K562 (cell line): ENCODE measurements at regions not wholly inside any gene's neighbourhood (a gene's known extent, or its start where the extent isn't known, plus 50 kb on each side); places are given as distances from the start of the nearest gene placed in this dataset.

ENCODE experiments used
- CBFB ChIP-seq: sonication (generic); formaldehyde crosslinking; IDR thresholded peaks from 2 replicates; pipeline ENCODE4 v1.4.0; 2020; ENCODE audit warnings: mild to moderate bottlenecking, missing genetic modification reagents
- COPS2 ChIP-seq: fragments of 450-650 bp; conservative IDR thresholded peaks from 2 replicates; pipeline ENCODE4 v1.6.1; 2016; ENCODE audit warnings: mild to moderate bottlenecking, moderate library complexity
- DACH1 ChIP-seq: fragments of 450-650 bp; IDR thresholded peaks from 2 replicates; pipeline ENCODE4 v1.6.1; 2018; ENCODE audit not compliant: partially characterized antibody
- EHMT2 ChIP-seq: fragments of 450-650 bp; IDR thresholded peaks from 2 replicates; pipeline ENCODE4 v1.6.1; 2018; ENCODE audit warnings: antibody characterized with exemption
- ESRRB ChIP-seq: fragments of 250-450 bp; sonication (Bioruptor Pico); IDR thresholded peaks from 2 replicates; pipeline ENCODE4 v1.5.0; 2020; ENCODE audit warnings: mild to moderate bottlenecking, moderate library complexity, borderline replicate concordance
- JUN ChIP-seq, 2 experiments: sonication (generic) in 1 of 2; formaldehyde crosslinking in 1 of 2; IDR thresholded peaks; 2 replicates each; pipeline versions ENCODE4 v1.6.1 to v1.8.0; 2012 to 2022; ENCODE audit warnings: borderline replicate concordance in 2 of 2, mild to moderate bottlenecking in 2 of 2, improper control_type of control experiment in 1 of 2, low read depth in 1 of 2, low read length in 1 of 2, missing genetic modification reagents in 1 of 2
- KDM1A ChIP-seq, 2 experiments: fragments of 450-650 bp; IDR thresholded peaks; 2 replicates each; pipeline ENCODE4 v1.6.1; 2016; ENCODE audit warnings: mild to moderate bottlenecking in 2 of 2
- NFE2 ChIP-seq: IDR thresholded peaks from 2 replicates; pipeline ENCODE4 v1.6.1; 2014; ENCODE audit warnings: antibody characterized with exemption, low read depth
- NFE2L1 ChIP-seq: fragments of 450-650 bp; IDR thresholded peaks from 2 replicates; pipeline ENCODE4 v1.6.1; 2016; ENCODE audit warnings: missing genetic modification characterization, low read depth, mild to moderate bottlenecking, missing compliant biosample characterization, moderate library complexity, borderline replicate concordance
- OTX1 ChIP-seq: fragments of 450-650 bp; formaldehyde crosslinking; IDR thresholded peaks from 2 replicates; pipeline ENCODE4 v1.4.0; 2022; ENCODE audit warnings: mild to moderate bottlenecking
- PTRF ChIP-seq: fragments of 450-650 bp; IDR thresholded peaks from 2 replicates; pipeline ENCODE4 v1.6.1; 2016; ENCODE audit warnings: mild to moderate bottlenecking, missing genetic modification characterization, missing compliant biosample characterization
- RCOR1 ChIP-seq, 2 experiments: IDR thresholded peaks; 2 replicates each; pipeline ENCODE4 v1.6.1; 2012; ENCODE audit warnings: low read depth in 2 of 2, low read length in 2 of 2, borderline replicate concordance in 1 of 2, improper control_type of control experiment in 1 of 2
- SAFB ChIP-seq: fragments of 200-400 bp; formaldehyde crosslinking; IDR thresholded peaks from 2 replicates; pipeline ENCODE4 v1.6.1; 2017; ENCODE audit warnings: low read depth, low read length, borderline replicate concordance
- SMAD1 ChIP-seq: fragments of 150-350 bp; IDR thresholded peaks from 2 replicates; pipeline ENCODE4 v1.6.1; 2014; ENCODE audit warnings: low read length, low read depth; ENCODE audit not compliant: partially characterized antibody
- SOX6 ChIP-seq: fragments of 450-650 bp; IDR thresholded peaks from 2 replicates; pipeline ENCODE4 v1.6.1; 2014; ENCODE audit warnings: mild to moderate bottlenecking
- ZNF146 ChIP-seq: IDR thresholded peaks from one replicate; pipeline ENCODE4 v1.6.1; 2018; ENCODE audit warnings: missing compliant biosample characterization; ENCODE audit not compliant: unreplicated experiment
- ZNF655 ChIP-seq: fragments of 250-450 bp; sonication (Bioruptor Pico); IDR thresholded peaks from 2 replicates; pipeline ENCODE4 v1.5.0; 2021
- ZNF76 ChIP-seq: fragments of 250-450 bp; sonication (Bioruptor Pico); IDR thresholded peaks from 2 replicates; pipeline ENCODE4 v1.4.0; 2020; ENCODE audit warnings: mild to moderate bottlenecking, moderate library complexity, borderline replicate concordance
- ZNF780A ChIP-seq: fragments of 250-450 bp; sonication (Bioruptor Pico); IDR thresholded peaks from 2 replicates; pipeline ENCODE4 v1.5.0; 2021; ENCODE audit warnings: mild to moderate bottlenecking
- ZSCAN29 ChIP-seq: fragments of 450-650 bp; IDR thresholded peaks from 2 replicates; pipeline ENCODE4 v1.6.1; 2017
- TF ChIP-seq, protein P1 (sequence below): sonication (generic); formaldehyde crosslinking; IDR thresholded peaks from 2 replicates; pipeline ENCODE4 v1.8.0; 2022; ENCODE audit warnings: missing genetic modification reagents, mild to moderate bottlenecking, moderate library complexity, borderline replicate concordance
- TF ChIP-seq, protein P2 (sequence below): sonication (generic); IDR thresholded peaks from 2 replicates; pipeline ENCODE4 v1.6.1; 2016
- TF ChIP-seq, protein P3 (sequence below), 2 experiments: IDR thresholded peaks in 1 of 2; conservative IDR thresholded peaks in 1 of 2; 2 replicates each; pipeline ENCODE4 v1.6.1; 2016; ENCODE audit warnings: low read depth in 2 of 2, mild to moderate bottlenecking in 1 of 2, missing compliant biosample characterization in 1 of 2, missing genetic modification characterization in 1 of 2, moderate library complexity in 1 of 2

DNA sequence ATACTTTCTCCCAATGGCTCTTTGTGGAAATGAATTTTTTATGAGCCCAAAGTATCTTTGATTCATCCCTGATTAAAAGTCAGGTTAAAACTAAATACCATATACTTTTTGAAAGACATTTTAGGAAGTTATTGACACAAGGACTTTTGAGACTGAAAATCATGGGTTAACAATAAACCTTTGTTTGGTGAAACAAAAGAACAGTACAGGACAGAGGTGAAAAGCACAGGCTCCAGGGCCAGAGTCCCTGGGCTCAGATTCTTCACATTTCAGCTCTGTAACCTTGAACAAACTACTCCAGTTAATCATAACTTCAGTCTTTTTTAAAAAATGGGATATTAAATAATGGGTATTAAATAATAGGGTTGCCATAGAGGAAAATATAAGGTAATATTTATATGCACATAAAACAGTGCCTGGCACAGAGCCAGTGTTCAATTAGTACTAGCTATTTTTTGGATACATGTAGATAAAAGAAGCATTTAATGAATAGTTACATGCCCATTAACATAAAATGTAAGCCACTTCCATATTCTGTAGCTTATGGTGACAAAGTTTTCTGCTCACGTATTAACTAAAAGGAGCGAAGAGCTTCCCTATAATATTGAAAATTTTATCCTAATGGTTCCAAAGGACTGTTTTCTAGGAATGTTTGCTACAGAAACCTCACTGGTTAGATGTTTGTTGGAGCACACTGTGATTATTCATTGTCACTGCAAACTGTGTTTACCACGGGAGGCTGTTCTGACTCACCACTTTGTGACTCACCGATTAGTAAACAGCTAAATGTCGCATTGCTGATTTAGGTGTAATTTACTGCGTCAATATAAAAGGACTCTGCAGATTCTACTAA lies 255.4 kb downstream of the DAD1 start (continued):
- no peak for TF ChIP-seq SMAD1
- TF ChIP-seq DACH1, result no peak
- no peak for TF ChIP-seq COPS2
- TF ChIP-seq ZNF76 (CRISPR knock-in tag), result no peak
- TF ChIP-seq EHMT2, result no peak
- TF ChIP-seq RCOR1 (IDR thresholded peaks at IDR 0.05; ENCODE audit: borderline replicate concordance in 1 of 2, low read depth in 2 of 2, low read length in 2 of 2), result 0 out of 4 replicates have a peak, but pooled peaks of 1 of the 2 experiments have one; percentile 32
- no peak for TF ChIP-seq NFE2
- no peak for TF ChIP-seq CBFB (CRISPR knock-in tag)
- TF ChIP-seq ESRRB (CRISPR knock-in tag), result no peak
- TF ChIP-seq PTRF (tag), result no peak
- TF ChIP-seq, protein P1, sequence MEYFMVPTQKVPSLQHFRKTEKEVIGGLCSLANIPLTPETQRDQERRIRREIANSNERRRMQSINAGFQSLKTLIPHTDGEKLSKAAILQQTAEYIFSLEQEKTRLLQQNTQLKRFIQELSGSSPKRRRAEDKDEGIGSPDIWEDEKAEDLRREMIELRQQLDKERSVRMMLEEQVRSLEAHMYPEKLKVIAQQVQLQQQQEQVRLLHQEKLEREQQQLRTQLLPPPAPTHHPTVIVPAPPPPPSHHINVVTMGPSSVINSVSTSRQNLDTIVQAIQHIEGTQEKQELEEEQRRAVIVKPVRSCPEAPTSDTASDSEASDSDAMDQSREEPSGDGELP (CRISPR knock-in tag), result no peak
- TF ChIP-seq NFE2L1 (tag), result no peak
- no peak for TF ChIP-seq ZNF780A (CRISPR knock-in tag)
- TF ChIP-seq SAFB, result no peak
- TF ChIP-seq ZSCAN29, result no peak
- TF ChIP-seq ZNF655 (CRISPR knock-in tag), result no peak
- TF ChIP-seq, protein P2, sequence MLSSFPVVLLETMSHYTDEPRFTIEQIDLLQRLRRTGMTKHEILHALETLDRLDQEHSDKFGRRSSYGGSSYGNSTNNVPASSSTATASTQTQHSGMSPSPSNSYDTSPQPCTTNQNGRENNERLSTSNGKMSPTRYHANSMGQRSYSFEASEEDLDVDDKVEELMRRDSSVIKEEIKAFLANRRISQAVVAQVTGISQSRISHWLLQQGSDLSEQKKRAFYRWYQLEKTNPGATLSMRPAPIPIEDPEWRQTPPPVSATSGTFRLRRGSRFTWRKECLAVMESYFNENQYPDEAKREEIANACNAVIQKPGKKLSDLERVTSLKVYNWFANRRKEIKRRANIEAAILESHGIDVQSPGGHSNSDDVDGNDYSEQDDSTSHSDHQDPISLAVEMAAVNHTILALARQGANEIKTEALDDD, result peak; percentile 30; the same call in 1 of the 2 replicates
- peak; percentile 99 for TF ChIP-seq JUN (IDR thresholded peaks at IDR 0.05; ENCODE audit: borderline replicate concordance, low read depth, low read length)
- no peak for TF ChIP-seq JUN (CRISPR knock-in tag; IDR thresholded peaks at IDR 0.05; ENCODE audit: borderline replicate concordance)
- TF ChIP-seq, protein P3, sequence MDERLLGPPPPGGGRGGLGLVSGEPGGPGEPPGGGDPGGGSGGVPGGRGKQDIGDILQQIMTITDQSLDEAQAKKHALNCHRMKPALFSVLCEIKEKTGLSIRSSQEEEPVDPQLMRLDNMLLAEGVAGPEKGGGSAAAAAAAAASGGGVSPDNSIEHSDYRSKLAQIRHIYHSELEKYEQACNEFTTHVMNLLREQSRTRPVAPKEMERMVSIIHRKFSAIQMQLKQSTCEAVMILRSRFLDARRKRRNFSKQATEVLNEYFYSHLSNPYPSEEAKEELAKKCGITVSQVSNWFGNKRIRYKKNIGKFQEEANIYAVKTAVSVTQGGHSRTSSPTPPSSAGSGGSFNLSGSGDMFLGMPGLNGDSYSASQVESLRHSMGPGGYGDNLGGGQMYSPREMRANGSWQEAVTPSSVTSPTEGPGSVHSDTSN (CRISPR knock-in tag; IDR thresholded peaks at IDR 0.05; ENCODE audit: low read depth), result peak; percentile 20; the same call in 1 of the 2 replicates
- TF ChIP-seq, protein P3 (tag; conservative IDR thresholded peaks at IDR 0.05; ENCODE audit: low read depth), result peak; percentile 92
- no peak for TF ChIP-seq ZNF146 (CRISPR knock-in tag)
- TF ChIP-seq OTX1 (CRISPR knock-in tag), result no peak
- TF ChIP-seq KDM1A (IDR thresholded peaks at IDR 0.05), result peak; percentile 44 to 45; a peak in 1 of 4 replicates
- peak; percentile 75 for TF ChIP-seq SOX6
